Epidermal melanocyte (primary cell): ENCODE measurements at regions not wholly inside any gene's neighbourhood (a gene's known extent, or its start where the extent isn't known, plus 50 kb on each side); places are given as distances from the start of the nearest gene placed in this dataset.
"Not testable (repeated sequence)": the region's sequence is repeated elsewhere in the genome, so short reads cannot be mapped to it uniquely, and the experiment has no call there.

Experiments used
- DNase-seq: peaks from one replicate; pipeline ENCODE4 v3.0.0; 2011; ENCODE audit warnings: low spot score; ENCODE audit not compliant: insufficient read length

DNA sequence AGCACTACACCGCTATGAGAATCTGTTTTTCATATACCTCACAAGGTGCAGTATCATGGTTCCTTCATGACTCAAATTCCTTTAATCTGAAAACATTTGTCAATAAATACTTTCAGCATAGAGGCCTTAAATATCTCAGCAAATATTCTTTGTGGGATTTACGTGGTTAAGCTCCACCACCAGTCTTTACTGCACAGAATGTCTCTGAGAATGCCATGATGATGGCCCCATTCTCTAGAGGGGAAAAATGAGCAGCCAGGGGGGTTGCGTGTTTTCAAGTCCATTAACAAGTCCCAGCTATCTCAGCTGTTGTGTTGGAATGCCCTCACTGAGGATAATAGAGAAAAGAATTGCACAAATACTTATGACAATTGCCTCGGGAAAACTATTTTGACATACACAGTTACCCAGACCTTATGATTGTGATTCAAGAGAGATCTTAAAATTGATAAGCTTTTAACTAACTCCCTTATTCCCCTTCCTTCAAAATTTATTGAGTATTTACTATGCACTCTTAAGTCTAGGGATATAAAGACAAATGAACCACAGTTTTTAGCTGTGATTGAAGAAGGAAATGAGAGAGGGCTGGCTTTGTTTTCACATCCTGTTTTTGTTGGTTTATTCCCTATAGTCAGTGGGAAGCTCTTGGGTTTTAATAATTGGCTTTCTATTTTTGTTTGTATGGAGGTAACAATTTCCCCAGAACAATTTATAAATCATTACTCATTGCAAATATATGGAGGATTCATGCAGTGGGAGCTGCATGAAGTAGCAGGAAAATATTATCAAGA is 176.5 kb upstream of the VWC2 start:
- no peak for DNase-seq

DNA sequence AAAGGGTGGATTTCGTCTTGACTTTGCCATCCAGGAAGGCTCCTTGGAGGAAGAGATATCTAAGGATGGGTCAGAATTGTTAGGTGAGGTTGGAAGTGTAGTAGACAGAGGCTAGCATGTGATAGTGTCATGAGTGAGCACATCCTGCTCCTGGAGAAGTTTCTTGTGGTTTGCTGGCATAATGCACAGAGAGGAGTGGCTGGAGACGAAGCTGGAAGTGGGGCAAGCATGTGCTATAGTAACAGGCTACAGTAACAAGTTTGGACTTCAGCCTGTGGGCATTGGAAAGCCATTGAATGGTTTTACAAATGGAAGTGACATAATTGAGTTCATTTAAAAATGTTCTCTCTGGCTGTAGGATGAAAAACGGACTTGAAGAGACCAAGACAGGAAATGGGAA is 175.6 kb upstream of the VWC2 start:
- DNase-seq: no peak

DNA sequence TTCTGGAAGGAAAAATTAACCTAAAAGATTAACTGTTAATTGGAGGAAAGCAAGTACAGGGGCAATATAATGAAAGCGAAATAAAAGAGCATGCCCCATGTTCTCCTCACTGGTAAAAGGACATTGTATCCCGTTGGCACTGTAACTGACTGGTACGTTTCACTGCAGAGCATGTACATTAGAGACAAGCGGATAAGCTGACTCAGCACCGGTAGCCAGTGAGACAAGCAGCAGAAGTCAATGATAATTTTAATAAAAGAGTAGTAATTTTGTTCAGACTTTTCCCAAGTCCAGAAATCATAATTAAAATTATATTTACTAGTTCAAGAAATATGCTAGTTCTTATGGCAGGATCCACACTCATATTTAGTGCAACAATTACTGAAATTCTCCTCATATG is 161.5 kb upstream of the VWC2 start:
- no peak for DNase-seq

DNA sequence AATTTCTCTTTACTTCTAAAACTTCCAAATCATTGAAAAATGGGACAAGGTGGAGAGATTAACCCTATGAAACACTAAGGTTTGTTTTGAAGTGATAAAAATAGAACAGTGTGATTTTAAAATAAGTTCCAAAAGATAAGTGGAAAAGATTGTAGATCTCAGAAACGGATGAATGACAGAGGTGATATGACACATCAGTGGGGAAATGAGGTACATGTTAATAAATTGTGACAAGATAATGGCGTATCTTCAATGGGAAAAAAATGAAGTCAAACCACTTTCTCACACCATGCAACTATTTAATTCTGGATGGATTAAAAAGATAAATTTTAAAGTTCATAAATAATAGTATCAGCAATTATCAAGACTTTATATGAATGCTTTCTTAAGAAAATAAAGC is 159.7 kb upstream of the VWC2 start:
- no peak for DNase-seq

DNA sequence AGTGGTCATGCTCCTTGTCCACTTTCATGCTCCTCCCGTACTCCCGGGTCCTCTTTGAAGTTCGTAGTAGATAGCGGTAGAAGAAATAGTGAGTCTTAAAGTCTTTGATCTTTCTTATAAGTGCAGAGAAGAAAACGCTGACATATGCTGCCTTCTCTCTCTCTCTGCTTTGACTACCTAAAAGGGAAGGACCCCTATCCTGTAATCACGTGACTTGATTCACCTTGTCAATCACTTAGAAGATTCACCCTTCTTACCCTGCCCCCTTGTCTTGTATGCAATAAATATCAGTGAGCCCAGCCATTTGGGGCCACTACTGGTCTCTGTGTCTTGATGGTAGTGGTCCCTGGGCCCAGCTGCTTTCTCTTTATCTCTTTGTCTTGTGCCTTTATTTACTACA is 158.5 kb upstream of the VWC2 start:
- not testable (repeated sequence) for DNase-seq

DNA sequence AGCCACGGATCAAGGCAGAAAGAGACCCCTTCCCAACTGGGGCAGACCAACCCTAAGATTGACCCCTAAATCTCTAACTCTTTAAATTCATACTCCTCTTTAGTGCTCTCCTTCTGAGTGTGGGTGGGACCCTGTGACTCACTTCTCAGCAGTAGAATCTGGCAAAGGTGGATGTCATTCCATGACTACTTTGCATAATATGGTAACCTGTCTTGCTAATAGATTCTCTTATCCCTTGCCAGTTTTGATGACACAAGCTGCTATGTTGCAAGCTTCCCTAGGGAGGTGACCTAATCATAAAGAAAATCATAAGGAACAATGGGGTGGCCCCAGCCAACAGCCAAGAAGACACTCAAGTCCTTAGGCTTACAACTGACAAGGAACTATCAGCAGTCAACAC is 155.4 kb upstream of the VWC2 start:
- no peak for DNase-seq

DNA sequence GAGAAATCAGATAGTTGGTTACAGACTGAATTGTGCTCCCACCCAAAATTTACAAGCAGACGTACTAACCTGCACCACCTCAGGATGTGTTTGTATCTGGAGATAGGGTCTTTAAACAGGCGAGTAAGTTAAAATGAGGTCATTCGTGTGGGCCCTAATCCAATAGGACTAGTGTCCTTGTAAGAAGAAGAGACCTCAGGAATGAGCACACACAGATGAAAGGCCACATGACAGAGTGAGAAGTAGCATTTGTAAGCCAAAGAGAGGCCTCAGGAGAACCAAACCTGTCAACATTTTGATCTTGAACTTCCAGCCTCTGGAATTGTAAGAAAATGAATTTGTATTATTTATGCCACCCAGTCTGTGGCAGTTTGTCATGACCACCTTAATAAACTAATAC is 149.5 kb upstream of the VWC2 start:
- no peak for DNase-seq

DNA sequence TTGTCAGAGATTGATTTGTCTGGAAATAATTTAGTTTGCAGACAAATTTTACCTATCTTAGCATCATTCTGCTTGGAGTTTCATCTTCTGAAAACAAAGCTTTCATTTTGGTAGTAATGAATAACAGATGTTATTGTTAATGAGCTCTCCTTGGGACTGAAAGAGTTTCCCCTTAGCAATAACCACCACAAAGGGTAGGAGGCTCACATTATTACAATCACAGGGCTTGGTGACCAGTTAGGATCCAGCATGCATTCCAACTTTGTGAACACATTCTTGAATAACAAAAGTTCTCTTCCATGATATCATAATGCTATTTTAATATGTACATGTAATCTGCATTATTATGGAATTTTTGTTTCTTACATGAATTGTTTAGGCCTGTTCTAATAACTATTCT is 148.8 kb upstream of the VWC2 start:
- no peak for DNase-seq

DNA sequence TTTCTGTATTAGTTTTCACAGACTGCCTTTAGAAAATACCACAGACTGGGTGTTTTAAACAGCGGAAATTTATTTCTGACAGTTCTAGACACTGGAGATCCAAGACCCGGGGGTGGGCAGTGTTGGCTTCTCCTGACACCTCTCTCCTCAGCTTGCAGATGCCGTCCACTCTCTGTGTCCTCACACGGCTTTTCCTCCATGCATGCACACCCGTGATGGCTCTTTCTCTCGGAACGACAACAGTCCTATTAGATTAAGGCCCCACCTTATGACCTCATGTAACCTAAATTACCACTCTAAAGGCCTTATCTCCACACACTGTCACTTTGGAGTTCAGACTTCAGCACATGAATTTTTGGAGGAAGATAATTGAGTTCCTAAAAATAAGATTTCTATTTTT is 142.9 kb upstream of the VWC2 start:
- no peak for DNase-seq

DNA sequence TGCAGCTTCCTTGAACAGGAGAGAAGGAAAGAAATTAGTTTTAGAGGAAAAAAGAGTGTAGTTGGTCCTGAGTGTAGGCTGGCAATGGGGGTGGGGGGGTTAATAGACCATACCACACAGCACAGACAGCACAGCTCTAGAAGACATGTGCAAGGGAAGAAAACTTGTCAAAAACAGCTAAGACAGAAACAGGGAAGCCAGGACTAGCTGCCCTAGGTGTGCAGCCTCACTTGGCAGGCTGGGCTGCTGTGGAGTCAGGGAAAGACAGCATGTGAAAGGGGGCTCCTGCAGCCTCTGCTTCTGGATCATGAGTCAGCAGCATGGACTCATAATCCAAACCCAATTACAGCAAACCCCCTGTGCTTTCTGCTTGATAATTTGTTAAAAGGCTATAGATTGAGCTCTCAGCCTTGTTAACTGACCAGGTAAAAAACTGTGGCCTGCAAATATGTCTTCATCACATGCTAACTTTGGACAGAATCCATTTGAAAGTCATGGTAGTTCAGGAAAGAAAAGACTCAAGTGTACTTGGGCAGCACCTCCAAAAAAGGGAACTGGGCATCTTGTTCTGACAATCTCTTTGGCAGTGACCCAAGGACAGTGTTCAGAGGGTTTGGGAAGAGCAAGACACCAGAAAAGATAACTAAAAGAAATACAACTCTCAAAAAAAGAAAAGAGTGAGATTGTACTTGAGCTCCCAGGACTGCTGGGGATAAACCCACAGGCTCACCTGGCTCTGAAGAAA is 142.2 kb upstream of the VWC2 start:
- DNase-seq: no peak

DNA sequence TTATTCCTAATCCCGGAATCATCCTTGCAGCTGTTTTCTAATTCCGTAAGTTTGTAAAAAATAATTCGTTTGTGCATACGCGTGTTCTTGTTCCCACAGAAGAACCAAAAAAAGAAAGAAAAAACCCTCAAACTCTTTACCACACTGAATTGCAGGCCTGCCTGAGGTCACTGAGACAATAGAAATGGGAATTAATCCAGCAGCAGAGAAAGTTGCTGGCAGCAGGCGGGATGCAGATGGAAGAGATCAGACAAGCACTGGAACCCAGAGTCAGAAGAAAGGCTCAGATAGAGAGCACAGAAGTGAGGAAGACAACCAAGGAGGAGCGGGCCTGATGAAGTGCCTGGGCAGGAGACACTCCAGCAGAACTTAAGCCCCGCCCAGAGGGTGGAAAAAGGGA is 141.5 kb upstream of the VWC2 start:
- DNase-seq: no peak

DNA sequence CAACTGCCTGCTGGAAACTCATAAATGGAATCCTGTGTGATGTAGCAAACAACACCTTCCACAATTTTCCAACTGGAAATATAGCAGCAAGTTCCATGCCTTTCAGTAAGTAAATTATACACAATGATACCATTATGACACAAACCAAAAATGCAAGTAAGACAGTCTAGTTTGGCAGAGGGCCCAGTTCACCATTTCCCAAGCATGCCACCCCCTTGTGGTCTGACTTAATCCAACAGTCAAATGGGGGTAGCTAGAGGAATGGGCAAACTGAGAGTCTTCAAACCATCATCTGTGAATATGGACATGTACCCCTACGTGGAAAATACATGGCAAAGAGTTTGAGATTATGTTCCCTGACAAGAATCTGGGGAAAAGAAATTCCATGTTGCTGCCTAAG is 137.6 kb upstream of the VWC2 start:
- DNase-seq: no peak

DNA sequence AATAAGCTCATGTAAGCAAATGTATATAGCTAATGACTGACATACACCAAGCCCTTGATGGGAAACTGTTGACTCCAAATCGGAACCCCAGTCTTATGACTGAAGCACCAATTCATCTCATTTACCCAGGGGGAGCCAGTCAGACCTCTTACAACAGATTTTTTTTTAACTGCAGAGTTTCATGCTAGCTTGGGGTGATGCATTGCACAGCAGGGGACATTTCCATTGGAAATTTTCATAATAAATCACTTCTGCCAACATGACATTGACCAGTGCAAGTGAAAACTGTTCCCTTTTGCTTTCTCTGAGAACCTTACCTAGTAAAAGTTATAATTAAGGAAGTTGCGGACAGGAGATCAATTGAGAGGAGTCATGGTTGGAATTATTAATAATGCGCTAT is 137.0 kb upstream of the VWC2 start:
- DNase-seq: no peak

DNA sequence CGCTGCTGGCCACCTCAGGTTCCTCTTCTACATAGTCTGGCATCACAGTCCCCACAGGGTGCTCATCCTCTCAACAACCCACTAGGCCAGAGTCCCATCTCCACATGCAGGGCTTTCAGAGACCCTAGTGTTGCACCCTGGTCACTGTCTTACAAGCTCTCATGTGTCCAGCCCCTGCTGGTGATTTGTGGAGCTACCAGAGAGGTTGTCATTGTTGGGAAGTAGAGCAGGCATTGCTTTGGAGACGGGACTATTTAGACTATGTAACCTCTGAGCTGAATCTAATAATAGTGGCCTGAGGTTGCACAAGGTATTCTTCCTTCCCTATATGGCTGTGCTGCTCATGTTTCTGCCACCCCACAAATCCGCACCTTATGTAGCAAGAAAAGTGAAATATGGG is 135.3 kb upstream of the VWC2 start:
- no peak for DNase-seq

DNA sequence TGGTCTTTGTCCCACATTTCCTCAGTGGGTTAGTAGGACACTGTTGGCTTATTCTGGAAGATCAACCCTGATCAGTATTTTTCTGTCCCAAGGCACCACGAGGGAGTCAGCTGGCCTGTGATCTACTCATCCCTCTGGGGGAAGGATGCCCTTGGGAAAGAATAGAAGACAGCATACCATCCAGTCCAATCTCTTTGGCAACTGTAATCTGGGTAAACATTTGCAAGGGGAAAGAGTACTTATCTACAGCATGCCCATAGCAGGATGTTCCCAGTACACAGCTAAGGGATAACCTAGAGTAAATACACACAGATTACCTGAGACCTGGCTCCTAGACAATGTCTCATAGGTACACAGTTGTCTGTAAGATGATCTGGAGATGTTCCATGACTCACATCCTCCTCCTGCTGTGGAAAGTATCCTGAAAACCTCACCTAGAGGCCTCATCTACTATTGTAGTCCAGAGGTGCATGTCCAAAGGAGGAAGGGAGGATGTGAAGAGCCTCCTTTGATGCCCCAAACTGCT is 134.3 kb upstream of the VWC2 start:
- no peak for DNase-seq

DNA sequence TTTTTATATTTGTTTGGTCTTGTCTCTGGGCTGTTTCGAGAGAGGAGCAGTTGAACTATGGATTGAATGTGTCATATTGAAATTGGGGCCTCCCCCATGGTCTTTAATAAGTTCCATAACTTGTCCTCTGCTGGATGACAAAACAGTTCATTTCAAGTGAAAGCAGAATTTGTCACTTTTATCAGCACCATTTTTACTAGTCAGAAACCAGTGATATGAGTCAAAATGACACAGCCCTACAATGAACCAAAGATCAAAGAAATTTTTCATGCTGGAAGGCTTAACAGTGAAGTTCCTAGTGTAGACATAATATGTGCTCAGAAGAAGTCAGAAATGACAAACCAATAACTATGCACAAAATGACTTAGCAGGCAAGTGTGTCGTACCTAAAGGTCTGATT is 133.6 kb upstream of the VWC2 start:
- no peak for DNase-seq

DNA sequence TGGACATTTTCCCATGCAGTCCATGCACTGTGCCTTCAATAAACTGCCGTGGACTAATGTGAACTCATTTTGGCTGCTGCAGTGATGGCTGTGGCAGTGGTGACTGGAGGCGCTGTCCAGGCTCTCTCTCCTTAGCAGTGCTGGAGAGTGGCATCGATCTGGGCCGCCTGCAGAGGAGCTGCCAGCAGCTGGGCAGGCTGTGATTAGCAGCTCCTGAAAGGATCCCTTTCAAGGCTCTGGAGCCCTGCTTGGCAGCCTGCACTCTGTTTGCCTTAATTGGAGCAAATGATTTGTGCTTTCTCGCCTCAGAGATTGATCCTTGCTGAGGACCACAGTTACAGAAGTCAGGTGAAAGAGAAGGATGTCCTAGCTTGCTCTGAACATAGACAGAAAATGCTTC is 130.1 kb upstream of the VWC2 start:
- DNase-seq: no peak

DNA sequence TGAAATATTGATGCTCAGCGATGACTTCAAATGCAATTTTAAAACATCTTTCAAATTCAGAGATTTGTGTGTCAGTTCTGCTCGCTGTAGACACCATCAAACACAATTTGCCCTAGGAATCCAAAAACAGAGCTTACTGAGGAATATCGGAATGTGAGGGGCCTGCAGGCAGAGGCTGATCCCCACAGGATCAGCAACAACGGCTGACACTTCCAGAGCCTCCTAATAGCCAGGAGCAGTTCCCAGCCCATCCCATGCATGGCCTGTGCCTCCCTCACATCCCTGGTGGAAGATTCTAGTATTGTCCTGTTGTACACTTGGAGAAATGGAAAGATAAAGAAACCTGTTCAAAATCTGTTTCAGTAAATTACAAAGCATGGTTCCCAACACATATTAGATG is 129.7 kb upstream of the VWC2 start:
- DNase-seq: no peak

DNA sequence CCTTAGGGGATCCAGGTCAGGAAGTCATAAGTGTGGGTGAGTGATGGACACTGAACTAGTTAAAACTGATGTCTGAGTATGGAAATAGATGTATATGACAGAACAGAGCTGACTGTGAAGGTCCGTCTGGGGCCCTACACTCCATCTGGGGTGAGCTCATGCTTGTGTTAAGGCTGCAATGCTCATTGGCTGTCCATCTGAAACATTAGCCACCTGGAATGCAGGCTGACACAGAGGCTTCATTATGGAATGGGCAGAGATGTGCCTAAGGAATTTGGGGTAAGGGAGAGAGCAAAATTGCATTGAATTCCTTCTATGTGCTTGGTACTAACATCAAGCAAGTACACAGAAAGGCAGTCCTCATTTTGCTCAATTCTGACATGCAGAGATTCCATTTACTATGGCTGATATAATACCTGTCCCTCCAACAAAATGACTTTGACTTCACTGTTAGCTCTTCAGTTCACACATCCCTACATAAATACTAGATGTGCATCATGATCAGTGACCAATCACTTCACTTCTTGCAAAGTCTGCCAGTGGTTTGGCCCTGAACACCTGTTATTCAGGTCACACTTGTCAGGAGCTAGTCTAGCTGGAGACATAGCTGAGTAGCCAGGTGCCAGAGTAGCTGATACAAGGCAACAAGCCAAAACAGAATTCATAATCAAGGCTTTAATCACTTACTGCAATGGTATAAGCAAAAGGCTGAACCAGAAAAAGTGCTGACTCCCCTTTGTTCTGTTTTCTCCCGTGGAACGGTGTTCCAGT is 128.9 kb upstream of the VWC2 start:
- DNase-seq: no peak

DNA sequence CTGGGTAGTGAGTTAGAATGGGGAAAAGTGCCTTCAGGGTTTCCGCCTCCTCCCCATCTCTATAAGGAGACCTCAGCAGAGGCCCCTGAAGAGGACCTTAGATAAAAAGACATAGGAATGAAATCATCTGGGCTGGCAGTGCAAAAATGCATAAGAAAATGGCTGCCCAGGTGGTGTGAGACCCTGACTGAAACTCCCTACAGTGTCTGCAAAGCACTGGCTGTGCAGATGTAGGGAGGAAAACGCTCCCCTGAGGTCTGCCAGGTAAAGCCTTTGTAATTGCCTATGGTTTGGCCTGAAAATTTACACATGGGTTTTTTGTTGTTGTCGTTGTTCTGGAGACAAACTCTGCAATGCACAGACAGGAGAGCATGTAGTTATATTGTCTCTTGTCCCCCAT is 128.1 kb upstream of the VWC2 start:
- no peak for DNase-seq

DNA sequence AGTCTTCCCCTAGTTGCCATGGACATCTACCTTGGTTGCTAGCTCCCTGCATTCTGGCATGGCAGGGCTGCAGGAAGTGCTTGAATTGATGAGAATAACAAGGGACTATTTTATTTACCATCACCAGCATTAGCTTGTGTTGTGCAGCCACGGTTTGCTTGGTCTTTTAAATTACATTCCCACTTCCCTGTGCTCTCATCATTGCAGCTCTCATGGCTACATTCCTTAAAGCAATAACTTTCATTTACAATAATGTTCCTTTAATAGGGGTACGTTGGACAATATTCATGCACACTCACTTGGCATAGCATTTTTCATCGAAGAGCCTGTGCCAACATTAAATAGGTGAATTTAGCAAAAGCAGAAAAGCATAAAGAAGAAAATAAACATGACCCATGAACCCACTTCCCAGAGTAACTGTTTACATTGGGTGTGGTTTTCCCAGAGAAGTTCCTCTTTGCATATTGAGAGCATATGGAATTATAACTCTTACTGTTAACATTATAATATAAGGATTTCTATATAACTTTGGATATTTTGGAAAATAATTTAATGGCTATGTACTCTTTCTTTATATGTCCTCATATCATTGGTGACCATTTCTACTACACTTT is 113.2 kb upstream of the VWC2 start:
- DNase-seq: no peak

DNA sequence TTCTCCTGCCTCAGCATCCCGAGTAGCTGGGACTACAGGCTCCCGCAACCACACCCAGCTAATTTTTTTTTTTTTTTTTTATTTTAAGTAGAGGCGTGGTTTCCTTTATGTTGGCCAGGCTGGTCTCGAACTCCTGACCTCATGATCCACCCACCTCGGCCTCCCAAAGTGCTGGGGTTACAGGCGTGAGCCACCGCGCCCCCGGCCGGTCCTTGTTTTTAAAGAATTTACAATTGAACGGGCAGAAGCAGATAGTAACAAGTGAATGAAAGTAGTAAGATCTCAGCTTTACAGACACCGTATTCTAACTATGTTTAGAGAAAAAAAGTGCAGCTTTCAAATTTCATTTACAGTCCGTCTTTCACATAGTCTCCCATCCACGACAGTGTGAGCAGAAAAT is 112.5 kb upstream of the VWC2 start:
- no peak for DNase-seq
